GM21367 (cell line): ENCODE measurements at regions not wholly inside any gene's neighbourhood (a gene's known extent, or its start where the extent isn't known, plus 50 kb on each side); places are given as distances from the start of the nearest gene placed in this dataset.
"Not testable (repeated sequence)": the region's sequence is repeated elsewhere in the genome, so short reads cannot be mapped to it uniquely, and the experiment has no call there.

Experiments
- ATAC-seq: cut with Tn5 transposase; IDR thresholded peaks from one replicate; pipeline ENCODE4 v1.9.1; 2021; ENCODE audit not compliant: unreplicated experiment

DNA sequence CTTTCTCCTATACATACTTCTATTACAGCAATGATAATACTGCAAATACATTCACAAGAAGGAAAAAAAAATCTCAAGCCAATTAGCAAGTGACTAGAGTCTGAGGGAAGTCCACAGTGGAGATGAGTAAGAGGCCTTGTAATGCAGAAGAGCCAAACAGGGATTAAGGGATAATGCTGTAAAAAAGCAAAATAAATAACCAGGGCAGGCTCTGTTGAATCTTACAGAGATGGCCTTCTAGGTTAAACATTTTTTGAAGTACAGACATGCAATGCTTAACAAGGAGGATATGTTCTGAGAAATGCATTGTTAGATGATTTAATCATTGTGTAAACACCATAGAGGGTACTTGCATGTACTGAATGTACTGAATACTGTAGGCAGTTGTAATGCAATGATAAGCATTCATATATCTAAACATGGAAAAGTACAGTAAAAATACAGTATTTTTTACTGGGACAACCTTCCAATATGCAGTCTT, 122.1 kb upstream of the RMDN2 start:
- no peak for ATAC-seq

GRCh38 chr2:37806004-37806403, 119.1 kb upstream of the RMDN2 start:
- ATAC-seq, result not testable (repeated sequence)

- ATAC-seq, result no peak
Observed at GRCh38 chr2:37809525-37809924, 115.6 kb upstream of the RMDN2 start.

GRCh38 chr2:37809931-37810570, 115.0 kb upstream of the RMDN2 start:
- ATAC-seq, result no peak

DNA sequence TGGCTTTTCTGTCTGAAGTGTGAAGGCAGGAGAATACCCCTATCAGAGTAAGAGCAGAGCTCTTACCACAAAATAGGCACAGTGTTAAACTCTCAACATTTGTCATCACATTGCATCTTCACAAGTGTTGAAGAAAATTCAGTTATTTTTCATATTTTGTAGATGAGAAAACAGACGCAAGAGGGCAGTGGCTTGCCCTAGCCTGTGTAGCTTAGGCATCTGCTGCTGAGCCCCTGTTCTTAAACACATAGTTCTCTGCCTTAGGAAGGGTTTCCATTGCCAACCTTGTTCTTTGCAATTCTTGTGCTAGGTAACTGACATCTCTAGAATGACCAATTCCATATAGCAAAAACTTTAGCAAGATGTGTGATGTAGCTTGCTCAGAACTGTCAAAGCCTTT, 112.7 kb upstream of the RMDN2 start:
- ATAC-seq, result no peak

- no peak for ATAC-seq
Observed at GRCh38 chr2:37812941-37813730, 112.0 kb upstream of the RMDN2 start.

GRCh38 chr2:37816036-37816435, 109.1 kb upstream of the RMDN2 start:
- ATAC-seq, result no peak

GRCh38 chr2:37816686-37817085, 108.4 kb upstream of the RMDN2 start:
- no peak for ATAC-seq

DNA sequence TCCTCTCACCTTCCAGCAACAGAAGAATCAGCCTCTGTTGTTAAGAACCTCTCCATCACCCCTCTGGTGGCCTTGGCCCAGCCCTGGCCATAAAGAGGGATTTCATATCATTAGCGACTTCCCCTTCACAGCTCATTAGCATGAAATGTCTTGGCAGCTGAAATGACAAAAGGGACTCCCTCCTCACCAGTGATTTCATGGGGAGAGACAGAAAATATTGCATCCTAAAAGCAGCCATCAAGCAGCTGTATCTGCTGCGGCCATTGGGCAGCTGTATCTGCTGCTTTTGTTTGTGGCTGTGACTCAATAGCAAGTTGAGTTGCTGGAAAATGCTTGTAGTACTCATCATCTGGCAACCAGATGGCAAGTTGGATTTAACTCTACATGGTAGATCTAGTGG, 105.9 kb upstream of the RMDN2 start:
- no peak for ATAC-seq

DNA sequence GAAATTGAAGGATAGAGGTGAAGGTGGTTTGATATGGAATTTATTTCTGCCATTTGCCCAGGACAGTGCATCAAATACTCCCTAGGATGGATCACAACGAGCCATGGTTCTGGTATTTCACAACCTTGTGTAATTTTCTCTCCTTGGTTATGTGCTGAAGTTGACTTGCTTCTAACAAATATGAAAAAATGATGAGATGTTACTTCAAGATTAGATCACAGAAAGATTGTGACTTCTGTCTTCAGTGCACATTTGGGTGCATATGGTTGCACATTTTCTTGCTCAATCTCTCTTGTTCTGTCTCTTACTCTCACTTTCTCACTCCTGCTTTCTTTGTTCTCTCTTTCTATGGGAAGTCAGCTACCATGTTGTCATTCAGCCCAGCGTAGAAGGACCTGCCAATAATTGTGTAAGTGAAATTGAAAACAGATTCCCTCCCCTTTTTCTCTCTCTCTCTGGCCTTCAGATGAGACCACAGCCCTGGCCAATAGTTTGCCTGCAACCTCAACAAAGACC, 104.6 kb upstream of the RMDN2 start:
- no peak for ATAC-seq

GRCh38 chr2:37825586-37825985, 99.5 kb upstream of the RMDN2 start:
- no peak for ATAC-seq

- no peak for ATAC-seq
Observed at GRCh38 chr2:37826611-37827010, 98.5 kb upstream of the RMDN2 start.

DNA sequence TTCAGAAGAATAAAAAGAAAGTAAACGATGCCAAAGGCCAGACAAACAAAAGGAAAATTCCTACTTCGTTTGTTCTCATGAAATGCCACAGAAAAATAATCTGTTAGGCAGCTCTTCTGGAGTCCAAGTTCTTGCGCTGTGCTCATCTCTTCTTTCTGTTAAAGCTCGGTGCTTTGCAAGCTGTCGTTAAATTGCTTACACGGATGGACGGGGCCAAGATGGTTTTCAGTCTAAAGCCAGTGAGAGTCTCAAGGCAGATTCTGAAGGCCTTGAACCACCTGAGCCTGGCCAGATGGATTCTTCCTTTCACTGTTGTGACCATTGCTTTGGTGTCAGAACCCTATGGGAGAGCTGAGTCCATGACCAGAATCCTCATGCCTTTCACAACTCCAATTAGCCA, 97.6 kb upstream of the RMDN2 start:
- no peak for ATAC-seq

GRCh38 chr2:37827911-37828511, 97.1 kb upstream of the RMDN2 start:
- no peak for ATAC-seq

GRCh38 chr2:37829202-37829601, 95.9 kb upstream of the RMDN2 start:
- ATAC-seq, result no peak

DNA sequence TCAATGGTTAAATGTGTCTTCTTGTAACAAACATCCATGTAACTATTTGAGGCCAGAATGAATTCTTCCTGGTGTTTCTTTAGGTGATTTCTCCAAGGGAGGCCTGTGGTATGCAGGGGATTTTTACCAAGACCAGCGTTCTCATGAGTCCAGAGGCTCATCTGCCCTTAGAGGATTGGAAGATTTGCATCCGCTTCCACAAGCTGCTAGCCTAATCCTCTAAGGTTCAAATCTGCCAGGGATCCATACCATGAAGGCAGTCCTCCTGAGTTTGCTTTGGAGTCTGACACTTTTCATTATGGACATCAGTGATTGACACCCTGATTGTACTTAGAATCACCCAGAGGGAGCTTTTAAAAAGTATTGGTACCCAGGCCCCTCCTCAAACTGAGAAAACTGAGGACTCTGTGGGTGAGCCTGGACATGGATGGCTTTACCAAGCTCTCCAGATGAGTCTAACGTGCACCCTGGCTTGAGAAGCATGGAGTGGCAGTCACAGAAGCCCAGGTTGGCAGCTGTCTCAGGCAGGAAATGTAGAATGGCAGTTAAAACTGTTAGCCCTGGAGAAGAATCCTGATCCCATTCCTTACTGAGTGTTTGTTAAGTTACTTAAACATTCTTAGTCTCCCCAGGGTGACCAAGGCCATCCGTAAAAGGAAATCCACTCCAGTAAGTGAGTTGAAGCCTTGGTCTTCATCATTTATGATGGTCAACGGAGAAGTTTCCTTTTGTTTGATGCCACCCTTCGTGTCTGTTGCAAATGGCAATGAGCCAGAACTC, 95.3 kb upstream of the RMDN2 start:
- no peak for ATAC-seq

DNA sequence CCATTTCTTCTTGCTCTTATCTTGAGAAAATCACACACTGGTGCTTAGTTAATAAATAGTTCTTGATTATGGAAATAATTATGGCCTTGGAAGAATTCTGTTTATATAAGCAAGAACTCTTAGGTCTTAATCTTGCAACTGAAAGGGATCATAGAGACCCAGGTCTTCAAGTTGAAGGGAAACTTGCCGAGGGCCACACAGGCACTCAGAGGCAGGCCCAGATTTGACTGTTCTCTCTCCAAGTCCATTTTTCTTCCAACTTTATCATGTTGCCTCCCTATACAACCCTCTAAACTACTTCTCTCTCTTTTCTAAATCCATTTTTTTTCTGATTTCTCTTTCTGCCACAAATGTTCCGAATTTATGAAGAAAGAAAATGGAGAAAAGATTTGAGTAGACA, 94.5 kb upstream of the RMDN2 start:
- ATAC-seq, result no peak

GRCh38 chr2:37831081-37831780, 93.9 kb upstream of the RMDN2 start:
- no peak for ATAC-seq

GRCh38 chr2:37832590-37833197, 92.4 kb upstream of the RMDN2 start:
- peak; percentile 63 for ATAC-seq

- ATAC-seq, result no peak
Observed at GRCh38 chr2:37833423-37833822, 91.7 kb upstream of the RMDN2 start.
